HG03060 (cell line): ENCODE measurements at regions not wholly inside any gene's neighbourhood (a gene's known extent, or its start where the extent isn't known, plus 50 kb on each side); places are given as distances from the start of the nearest gene placed in this dataset.
"Not testable (repeated sequence)": the region's sequence is repeated elsewhere in the genome, so short reads cannot be mapped to it uniquely, and the experiment has no call there.

ENCODE experiments used
- ATAC-seq: cut with Tn5 transposase; IDR thresholded peaks from one replicate; pipeline ENCODE4 v1.9.1; 2021; ENCODE audit warnings: low read depth, moderate number of reproducible peaks; ENCODE audit not compliant: unreplicated experiment

DNA sequence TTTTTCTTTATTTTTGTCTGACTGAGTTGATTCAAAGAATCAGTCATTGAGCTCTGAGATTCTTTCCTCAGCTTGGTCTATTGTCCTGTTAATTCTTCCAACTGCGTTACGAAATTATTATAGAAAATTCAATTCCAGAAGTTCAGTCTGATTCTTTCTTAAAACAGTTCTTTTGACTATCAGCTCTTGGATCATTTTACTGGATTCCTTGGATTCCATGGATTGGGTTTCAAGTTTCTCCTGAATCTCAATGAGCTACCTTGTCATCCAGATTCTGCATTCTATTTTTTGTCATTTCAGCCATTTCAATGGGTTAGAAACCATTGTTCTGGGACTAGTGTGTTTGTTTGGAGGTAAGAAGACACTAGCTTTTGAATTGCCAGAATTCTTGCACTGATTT, 169.3 kb downstream of the PCDH20 start:
- no peak for ATAC-seq

DNA sequence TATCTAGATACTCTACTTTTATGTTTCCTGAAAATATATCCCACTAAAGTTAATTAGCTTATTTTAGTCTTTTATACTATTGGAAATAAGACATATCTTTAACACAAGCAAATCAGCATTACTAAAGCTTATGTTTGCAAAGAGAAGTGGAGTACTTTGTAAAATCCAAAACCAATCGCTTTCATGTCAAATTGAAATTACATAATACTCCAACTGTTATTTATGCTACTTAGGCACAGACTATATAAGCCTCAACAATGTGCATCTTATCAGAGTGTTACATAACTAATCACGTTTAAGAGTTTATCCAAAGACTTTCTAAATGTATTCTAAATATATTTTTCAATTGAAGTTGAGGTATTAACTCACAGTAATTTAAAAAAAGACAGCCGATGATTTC, 200.0 kb downstream of the PCDH20 start:
- no peak for ATAC-seq

DNA sequence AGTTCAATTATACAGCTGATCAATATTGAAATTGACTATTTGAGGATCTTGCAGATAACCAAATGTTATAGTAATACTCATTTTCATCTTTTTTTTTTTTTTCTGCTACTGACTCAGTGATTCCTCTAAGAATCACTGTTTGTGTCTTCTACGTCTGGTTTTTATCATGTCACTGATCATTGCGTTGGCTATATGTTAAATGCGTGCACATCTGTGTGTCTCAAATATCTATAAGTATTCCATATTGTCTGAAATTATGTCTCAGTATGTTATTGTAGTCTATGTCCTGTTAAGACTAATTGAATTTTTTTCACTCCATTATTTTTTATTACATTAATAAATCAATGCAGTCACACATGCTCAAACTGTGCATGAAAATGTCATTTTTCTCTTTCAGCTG, 200.5 kb downstream of the PCDH20 start:
- no peak for ATAC-seq

DNA sequence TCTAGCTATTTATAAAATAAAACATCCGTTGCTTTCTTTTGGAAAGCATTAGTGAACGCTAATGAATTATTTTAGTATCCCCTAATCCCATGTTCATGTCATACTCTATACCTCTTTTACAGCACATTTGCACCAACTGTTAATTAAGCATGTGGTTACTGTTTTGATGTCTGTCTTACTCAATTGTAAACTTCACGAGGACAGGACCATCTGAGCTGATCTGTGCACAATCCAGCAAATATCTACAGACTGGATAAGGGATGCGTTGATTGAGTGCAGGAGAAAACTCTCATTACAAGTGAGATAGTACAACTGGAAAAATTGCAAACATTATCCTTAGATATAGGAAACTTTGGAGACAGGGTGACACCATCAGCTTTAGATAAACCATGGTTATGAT, 201.1 kb downstream of the PCDH20 start:
- ATAC-seq = no peak

DNA sequence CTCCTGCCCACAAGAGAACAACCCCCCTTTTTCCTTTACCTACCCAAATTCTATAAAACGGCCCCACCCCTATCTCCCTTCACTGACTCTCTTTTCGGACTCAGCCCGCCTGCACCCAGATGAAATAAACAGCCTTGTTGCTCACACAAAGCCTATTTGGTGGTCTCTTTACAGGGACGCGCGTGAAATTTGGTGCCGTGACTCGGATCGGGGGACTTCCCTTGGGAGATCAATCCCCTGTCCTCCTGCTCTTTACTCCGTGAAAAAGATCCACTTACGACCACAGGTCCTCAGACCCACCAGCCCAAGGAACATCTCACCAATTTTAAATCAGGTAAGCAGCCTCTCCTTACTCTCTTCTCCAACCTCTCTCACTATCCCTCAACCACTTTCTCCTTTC, 209.8 kb downstream of the PCDH20 start:
- not testable (repeated sequence) for ATAC-seq

DNA sequence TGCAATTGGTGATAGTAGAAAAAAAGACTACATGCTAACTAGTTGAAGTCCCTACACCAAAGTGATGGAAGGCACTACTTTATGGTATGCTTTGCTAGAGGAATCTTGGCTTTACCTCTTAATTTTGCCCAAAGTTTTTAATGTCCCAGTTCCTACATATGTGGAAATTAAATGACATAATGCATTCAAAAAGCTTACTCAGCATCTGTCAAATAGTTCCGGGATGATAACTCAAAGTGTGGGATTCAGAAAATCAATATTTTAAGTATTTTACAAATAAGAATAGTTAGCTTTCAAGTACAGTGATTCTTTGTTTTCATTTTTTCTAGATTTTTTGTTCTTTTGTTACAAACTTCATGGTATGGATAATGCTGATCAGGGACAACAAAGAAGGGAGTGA, 211.6 kb downstream of the PCDH20 start:
- no peak for ATAC-seq

DNA sequence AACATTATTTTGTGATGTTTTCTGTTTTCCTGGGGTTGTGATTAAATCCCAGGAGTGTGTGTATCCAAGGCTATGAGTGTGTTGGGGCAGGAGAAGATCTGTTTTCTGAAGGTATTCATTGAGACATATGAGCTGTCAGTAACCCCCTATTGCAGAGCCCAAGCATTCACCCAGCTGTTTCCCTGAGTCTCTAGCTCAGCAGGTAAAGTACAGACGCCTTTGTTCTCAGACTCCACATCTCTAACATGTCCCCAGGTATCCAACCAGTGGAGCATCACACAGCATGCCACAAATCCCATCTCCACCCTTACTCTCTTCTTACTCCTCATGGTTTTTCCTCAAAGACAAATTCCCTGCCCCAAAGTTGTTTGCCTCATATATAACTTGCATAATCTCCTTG, 213.6 kb downstream of the PCDH20 start:
- no peak for ATAC-seq

DNA sequence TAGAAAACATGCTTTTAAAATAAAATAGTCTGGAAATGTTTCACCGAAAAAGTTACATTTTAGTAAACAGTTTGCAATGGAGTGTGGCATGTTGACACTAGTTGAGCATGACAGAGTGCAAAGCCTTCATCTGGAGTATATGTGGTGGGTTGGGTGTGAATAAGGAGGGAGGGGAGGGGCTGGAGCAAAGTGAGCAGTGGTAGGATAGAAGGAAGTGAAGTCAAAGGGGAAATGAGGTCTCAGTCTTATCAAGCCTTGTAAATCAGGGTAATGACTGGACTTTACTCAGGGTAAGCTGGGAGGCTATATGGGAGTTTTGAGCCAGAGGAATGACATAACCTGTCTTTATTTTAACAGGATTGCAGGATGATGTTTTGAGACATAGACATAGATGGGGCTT, 222.8 kb downstream of the PCDH20 start:
- ATAC-seq = no peak

DNA sequence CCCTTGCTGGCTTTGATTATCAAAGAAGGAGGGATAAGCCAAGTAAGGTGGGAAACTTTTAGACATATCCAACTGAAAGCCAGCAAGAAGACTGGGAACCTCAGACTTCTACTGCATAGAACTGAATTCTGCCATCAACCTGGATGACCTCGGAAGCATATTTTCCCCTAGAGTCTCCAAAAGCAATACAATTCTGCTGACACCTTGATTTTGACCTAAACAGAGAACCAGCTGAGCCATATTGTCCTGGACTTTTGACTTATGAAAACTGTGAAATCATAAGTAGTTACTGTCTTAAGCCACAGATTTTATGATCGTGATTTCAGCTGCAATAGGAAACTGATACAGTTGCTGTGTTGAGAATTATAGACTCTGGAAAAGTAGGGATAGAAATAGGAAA, 227.6 kb downstream of the PCDH20 start:
- ATAC-seq = no peak

DNA sequence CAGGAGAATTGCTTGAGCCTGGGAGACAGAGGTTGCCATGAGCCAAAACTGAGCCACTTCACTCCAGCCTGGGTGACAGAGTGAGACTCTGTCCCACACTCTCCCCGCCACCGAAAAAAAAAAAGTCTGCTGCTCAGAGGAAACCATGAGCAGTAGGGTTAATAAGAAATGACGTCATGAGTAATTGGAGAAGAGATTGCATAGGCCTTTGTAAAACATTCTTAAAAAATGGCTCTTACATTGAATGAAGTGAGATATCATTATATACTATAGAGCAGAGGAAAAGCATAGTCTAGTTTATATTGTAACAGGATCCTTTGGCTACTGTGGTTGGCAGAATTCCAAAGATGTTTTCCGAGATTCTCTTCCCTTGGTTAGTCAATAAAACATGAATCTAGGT, 228.2 kb downstream of the PCDH20 start:
- ATAC-seq = no peak

DNA sequence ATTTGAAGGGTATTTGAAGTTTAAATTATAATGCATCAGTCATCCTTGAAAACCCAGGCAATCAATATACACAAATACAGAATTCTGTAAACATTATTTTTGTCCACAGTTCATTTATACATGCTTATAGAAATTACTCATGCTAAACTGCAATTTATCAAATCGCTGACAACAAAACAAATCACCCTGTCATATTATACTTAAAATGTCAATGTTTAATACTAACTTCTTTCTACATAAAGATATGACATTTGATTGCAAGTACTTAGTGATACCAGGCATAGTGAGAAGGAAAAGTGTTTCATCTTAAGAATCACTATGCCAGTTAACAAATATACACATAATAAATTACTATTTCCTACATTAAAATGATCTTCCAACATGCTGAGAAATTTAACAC, 232.0 kb downstream of the PCDH20 start:
- ATAC-seq = no peak

DNA sequence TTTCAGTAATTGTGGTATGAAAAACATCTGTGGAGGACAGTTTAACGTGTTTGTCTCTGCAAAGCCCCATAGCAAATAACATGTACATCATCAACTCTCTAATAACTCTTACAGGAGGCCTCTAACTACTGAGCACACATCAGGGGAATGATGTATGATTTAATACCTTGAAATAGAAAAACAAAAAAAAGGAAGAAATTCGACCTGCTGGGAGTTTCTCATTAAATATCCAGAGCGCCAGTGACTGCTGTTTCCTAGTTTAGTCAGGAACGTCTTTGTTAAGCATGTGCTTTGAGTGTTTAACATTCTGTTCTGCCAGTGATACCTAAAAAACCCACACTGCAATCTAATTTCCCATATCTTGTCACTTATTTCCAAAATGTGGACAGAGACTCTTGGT, 235.4 kb downstream of the PCDH20 start:
- ATAC-seq = no peak

DNA sequence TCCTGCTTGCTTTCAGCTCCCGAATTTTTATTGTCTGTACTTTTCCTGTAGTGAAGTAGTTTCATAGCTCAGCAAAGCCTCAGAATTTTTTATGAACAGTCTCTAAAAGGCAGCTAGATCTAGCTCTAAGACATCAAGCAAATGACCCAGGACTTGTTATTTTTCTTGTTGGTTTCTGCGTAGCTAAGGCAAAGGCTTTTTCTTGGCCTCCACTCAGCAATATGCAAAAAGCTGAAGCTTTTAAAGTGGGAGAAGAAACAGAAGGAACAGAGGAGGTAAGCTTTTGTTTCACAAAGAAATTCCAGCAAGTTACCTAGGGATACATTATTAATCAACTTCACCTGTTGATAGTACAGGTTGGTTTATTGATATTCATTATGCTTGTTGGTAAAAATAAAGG, 235.9 kb downstream of the PCDH20 start:
- no peak for ATAC-seq

DNA sequence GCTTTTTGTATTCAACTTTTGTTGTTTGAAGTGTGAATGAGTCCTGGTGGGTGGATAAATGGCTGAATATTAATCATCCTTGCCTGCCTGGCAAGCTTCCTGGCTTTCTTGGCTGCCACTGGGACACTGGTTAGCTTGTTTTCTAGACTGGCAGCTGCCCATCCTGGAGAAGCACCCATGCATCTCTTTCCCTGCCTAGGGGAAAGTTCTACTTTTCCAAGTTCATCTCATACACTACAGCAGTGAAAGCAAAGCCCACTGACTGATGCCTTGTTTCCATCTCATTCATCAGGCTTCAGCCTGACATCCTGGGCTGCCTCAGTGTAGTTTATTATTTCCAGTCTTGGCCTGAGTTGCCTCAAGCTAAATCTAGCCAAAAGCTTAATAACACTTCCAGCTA, 244.8 kb downstream of the PCDH20 start:
- ATAC-seq = no peak

DNA sequence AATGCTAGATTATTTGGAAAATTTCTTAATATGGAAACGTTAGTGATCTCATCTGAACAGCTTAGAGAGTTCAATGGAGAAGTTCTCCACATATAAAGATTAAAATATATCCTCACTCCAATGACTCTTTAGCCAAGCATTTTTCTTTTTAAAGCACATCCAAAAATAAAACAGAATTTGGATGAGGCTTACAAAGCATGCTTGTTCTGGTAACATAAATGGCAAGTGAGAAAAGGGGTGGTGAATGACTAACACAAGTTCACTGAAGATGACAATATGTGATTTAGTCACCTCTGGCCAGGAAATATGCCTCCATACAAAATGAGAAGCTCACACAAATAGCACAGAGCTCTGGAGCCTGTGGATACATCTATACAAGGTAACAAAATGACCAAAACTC, 253.0 kb downstream of the PCDH20 start:
- ATAC-seq = no peak

DNA sequence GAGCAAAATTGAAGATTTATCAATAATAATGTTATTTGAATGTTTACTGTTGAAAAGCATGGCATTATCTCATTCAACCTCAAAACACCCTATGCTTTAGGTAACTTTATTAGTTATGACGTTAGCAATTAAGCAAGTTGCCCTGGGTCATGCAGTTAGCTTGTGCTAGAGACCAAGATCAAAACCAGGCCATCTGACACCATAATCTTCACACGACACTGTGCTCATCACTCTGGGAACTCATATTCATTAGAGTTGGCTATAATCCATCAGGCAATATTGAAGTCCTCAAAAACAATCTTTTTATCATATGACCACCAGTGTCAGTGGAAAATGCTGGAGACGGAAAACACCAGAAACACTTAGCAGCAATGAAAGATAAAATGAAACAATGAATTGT, 253.5 kb downstream of the PCDH20 start:
- no peak for ATAC-seq

DNA sequence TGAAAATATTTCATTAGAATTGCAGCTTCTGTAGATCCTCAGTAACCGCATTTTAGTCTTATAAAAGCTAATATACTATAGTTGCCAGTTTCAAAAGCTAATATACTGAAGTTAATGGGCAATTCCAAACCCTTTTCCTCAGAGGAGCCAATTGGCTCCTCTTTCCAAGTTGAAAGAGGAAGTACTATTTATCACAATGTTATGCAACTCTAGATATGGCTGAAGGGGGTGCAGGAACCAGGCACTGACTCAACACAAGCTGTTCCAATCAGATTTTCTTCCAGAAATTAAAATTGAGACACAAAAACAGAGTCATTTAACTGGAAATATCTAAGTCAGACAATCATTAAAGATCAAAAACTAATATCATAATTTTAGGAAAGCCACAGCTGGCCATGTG, 258.9 kb downstream of the PCDH20 start:
- no peak for ATAC-seq

DNA sequence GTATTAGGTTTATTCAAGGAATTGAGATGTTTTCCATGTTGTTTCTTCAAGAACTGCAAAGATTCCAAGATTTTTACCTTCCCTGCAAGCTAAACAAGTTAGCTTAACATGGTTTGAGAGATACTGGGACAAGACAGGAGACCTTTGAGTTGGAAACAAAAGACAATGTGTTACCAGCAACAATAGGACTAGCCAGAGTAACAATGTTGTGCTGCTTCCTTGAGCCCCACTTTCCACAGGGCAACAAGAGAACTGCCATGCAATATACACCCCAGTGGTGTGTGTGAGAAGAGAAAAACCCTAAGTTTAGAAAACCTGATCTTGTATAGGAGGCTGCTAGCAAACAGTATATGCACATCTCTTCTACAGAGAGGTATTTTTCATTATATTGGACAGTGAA, 264.6 kb downstream of the PCDH20 start:
- no peak for ATAC-seq

DNA sequence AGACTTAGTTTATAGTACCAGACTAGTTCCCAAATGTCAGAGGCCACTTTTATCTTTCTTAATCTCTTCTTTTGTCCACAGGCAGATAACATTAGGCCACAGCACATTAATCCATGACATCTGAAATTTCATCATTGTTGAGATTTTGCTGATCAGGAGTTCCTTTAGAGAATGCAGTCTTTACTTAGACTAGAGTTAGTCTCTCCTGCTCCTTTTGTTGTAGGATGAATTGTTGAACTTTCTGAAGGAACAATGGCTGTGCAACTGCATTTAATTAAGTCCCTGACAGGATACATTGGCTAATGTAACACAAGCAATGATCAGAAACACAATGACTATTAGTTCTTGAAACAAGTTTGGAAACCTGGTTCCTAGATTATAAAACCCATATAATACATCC, 266.3 kb downstream of the PCDH20 start:
- no peak for ATAC-seq

DNA sequence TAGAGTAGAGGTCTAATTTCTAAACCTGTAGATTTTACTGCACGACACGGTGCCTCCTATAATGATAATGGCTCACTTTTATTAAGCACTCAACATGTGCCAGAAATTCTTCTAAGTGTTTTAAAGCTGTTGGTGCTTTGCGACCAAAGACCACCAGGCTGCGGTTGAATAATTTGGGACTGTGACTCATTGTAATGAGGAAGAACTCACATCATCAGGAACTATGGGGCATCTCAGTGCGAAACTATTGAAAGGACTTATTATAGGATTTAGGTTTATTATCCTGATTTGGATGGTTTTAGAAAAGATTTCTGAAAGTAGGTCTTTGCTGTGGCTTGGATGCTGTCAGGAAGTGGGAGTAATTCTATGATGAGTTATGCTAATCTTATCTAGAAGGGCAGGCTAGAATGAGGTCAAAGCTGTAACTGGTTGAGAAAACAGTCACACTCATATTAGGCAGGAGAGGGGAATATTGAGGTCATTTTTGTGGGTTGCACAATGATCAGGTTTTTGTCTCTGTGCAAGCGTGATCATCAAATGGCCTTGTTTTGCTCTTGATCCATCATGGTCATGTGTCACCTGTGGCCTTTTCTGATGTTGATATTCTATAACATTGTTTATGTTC, 266.8 kb downstream of the PCDH20 start:
- no peak for ATAC-seq

DNA sequence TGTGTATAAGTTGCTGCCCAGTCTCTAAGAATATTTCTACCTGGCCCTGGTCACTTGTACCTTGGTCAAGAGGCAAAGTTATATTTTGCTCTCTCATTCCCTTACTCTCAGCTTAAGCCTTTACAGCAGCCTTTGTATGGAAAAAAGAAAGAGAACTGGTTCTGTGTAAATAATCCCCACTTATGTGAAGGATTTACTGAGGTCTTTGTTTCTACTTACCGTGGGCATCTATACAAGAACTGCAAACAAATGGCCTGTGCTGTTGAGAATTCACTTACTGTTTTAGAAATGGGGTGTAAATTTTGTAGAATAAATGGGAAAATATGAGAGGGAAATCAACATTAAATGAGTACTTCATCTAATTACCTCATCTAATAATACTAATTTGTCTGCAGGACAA, 267.4 kb downstream of the PCDH20 start:
- ATAC-seq = no peak

DNA sequence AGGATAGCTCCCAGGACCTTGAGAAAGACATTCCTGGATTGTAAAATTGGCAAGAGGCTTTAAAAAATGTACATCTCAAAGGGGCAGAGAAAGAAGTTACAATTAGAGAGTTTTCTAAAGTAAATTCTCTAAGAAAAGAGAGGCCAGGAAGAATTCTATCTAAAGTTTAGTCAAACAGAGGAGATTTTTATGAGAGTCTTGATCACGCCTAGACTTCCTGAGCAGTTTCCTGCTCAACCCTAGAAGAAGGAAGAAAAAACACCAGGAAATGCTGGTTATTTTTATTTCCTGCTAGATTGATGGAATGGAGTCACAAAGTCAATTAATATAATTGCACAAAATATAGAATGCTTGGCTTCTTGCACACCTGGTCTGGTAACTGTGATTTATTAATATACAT, 269.1 kb downstream of the PCDH20 start:
- no peak for ATAC-seq

DNA sequence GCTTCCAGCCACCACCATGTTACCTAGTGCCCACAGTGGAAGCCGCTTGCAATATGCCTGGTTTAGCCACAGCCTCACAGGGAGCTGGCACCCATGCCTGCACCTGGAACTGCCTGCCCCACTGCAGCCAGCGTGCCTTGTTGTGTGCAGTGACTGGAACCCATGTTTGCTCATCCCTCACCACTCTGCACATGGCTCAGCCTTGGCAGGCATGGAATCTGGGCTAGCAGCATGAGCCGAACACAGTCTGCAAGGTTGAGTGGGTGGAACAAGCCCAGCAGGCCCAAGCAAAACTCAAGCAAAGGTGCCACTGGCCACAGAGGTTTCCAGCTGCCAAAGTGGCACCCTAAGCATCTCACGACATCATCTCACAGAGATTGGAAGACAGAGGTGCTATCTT, 269.5 kb downstream of the PCDH20 start:
- no peak for ATAC-seq
